GM21360 (cell line): ENCODE measurements at regions not wholly inside any gene's neighbourhood (a gene's known extent, or its start where the extent isn't known, plus 50 kb on each side); places are given as distances from the start of the nearest gene placed in this dataset.

Experiments
- ATAC-seq: cut with Tn5 transposase; IDR thresholded peaks from one replicate; pipeline ENCODE4 v1.9.1; 2021; ENCODE audit warnings: mild to moderate bottlenecking, moderate library complexity; ENCODE audit not compliant: unreplicated experiment

GRCh38 chr16:80198311-80199299 lies 342.2 kb upstream of the DYNLRB2 start:
- no peak for ATAC-seq

DNA sequence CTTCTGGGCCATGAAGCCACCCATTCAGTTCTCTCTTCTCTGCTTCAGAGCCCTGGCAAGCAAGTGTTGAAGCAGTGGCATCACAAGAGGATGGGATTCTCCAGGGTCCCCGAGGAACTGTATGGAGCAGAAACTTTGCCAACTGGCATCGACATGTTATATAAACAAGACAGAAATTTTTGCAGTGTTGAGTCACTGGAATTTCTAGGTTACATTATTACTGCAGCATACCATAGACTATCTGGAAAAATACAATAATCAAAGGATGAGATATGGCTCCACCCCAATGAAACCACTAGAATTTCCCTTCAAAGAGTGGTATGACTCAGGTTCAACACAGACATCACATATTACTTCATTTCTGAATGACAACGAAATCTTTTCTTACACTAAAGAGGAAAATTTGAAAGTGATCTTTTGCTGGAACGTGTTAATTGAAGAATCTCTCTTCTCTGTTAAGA lies 343.0 kb upstream of the DYNLRB2 start:
- ATAC-seq, result no peak

- ATAC-seq, result no peak
Observed at GRCh38 chr16:80191928-80192327, 348.9 kb upstream of the DYNLRB2 start.

- no peak for ATAC-seq
Observed at GRCh38 chr16:80189476-80190175, 351.2 kb upstream of the DYNLRB2 start.

DNA sequence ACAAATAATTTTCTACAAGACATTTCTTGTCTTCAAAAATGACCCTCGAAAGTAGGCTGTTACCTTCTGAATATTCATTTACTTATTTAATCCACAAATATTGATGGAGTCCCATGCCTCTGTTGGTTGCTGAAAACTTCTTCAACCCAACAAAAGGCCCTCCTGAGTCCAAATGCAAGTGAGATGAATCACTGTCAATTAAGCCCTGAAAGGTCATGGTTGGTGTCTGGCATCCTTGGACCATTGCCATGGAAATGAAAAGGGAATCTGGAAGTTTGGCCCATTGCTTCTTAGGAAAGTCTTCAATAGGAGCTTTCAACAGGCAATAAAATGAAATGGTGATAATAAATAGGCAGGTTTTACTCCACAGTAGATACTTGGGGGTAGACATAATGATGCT lies 364.7 kb upstream of the DYNLRB2 start:
- no peak for ATAC-seq

- no peak for ATAC-seq
Observed at GRCh38 chr16:80175011-80175410, 365.8 kb upstream of the DYNLRB2 start.

DNA sequence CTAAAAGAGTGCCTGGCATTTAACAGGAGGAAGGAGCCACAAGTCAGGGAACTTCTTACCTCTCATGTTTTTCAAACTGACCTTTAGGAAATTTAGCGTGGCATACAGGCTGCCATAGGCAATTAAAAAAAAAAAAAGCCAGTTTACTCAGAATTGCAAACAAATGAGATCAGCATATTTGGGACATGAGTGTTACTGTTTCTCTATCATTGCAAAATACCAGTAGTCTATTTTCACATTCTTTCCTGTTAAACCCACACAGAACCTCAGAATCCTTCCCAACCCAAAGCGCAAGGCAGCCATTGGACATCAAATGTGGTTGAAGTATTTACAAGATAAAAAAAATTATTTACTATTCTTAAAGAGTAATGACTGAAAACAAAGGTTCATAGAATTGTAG lies 366.4 kb upstream of the DYNLRB2 start:
- ATAC-seq, result no peak

- no peak for ATAC-seq
Observed at GRCh38 chr16:80171746-80172145, 369.0 kb upstream of the DYNLRB2 start.

- ATAC-seq, result no peak
Observed at GRCh38 chr16:80171199-80171598, 369.6 kb upstream of the DYNLRB2 start.

- ATAC-seq, result no peak
Observed at GRCh38 chr16:80167657-80168390, 373.0 kb upstream of the DYNLRB2 start.

GRCh38 chr16:80166082-80166481 lies 374.7 kb upstream of the DYNLRB2 start:
- ATAC-seq, result no peak

DNA sequence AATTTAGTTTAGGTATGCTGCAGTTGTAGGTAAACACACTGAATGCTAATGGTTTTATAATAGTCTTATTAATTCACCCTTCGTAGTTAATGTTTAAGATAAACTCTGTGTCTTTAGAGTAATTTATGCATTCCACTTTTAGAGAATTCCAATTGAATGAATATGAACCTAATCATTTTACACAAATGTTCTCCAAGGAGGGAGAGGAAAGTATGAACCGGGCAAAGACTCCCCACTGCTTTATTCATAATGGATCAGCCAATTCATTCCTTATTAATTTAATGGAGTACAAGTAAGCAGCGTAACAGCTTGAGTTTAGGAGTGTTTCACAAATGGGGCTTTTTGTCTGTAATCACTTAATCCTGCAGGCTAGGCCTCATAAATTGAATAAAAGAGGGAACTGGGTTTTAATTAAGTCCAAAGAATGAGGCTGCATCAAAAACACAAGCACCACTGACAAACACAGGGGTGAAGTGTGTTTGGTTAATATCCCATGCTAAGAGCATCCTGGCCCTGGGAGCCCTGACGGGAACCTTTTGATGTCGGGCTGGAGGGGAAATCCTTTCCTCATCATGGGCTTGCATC lies 375.7 kb upstream of the DYNLRB2 start:
- ATAC-seq, result no peak

DNA sequence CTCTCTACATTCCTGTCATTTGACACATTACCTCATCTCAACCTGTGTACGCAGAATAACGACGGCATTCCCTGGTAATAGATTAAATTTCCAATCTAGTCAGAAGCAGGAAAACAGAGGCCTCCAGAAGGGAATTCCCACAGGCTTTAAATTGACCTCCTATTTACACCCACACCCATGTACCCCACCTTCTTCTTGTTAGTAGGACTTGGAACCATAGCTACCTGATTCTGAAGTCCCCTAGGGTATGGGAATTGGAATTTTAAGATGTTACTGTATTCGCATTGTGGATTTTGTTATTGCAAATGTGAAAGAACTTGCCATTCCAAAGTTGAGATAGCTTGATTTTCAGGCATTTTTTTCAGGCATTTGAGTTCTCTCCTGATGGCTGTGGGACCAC lies 377.5 kb upstream of the DYNLRB2 start:
- no peak for ATAC-seq

DNA sequence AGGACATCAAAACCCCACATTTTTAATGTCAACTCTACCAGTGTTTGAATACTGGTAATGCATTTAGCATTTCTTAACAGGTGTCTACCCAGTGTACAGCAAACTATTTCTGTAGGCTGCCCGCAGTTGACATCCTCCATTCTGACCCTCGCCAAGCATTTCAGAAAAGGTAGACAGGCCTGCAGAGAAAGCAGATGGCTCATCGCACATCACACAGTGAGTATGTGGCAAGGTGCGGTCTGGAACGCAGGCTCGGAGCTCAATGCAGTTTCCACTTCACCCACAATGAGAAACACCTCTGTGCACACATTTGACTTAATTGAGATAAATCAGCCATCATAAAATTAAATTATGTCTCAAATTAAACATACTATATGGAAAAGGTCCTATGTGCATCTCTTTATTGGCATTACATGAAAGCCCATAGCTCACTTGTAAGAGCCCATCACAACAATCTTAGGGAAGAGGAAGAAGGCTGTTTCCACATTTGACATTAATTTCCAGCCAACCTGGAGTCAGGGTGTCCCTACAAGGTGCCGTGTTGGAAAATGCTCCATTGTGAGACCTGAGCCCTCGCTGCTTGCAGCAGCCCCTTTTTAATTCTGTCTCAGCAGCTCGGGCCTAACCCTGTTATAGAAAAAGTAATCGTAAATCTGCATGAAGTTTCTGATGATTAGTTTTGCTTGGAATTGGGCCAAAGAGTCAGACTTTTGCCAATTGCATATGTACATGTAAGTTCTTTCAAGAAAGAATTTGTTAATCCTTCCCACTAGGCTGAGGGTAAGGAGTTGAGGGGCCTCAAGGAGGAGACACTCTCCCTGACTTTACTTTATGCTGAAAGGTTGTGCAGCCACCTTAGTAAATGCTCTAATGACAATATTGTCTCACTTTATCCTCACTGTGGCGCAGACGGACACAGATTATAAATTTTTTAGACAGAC lies 378.7 kb upstream of the DYNLRB2 start:
- no peak for ATAC-seq

- no peak for ATAC-seq
Observed at GRCh38 chr16:80158766-80159165, 382.0 kb upstream of the DYNLRB2 start.

DNA sequence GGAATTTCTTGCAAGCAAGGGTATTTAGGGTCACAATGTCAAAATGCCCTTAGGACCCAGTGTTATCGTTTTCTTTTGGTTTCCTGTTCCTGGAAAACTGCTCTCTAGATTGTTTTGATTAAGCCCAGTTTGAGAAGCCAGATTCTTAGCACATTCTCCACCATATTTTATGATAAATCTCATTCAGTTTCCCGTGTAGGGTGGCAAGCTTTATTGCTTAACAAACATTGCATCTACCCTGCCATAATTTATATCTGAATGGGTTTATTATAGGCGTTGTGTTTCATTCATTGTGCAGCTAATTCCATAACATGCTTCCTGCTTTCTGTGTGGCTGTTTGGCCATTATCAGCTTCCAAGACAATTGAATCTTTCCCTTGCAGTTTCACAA lies 389.1 kb upstream of the DYNLRB2 start:
- ATAC-seq, result no peak

DNA sequence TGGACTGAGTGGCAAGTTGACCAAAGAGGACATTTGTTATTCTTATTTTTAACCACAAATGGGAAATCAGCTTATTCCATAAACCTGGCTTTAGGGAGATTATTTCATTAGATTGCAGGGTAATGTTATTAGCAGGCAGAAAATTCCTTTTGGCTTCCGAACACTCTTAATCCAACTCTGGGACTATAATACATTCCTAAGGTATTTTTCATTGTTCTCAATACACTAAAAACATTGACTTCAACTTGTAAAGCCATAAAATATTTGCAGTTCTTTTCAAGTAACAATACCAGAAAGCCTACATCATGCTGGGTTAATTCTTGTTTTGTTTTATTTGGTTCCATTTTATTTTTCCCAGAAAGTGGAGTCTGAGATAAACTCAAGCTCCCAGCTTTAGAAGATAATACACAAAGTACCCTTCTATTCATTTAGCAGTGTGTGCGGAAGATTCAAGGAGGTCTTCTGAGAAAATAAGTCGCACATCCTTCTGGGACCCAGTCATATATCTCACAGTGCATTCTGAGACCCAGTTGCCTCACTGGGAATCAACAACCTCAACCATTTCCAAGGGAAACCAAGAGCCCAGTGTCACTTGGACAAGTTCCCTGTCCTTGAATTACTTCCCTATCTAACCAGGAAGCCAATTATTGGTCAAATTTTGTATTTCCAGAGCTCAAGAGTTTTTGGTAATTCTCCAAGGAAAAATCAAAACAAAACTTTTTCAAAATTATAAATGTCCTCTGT lies 389.6 kb upstream of the DYNLRB2 start:
- ATAC-seq, result no peak

DNA sequence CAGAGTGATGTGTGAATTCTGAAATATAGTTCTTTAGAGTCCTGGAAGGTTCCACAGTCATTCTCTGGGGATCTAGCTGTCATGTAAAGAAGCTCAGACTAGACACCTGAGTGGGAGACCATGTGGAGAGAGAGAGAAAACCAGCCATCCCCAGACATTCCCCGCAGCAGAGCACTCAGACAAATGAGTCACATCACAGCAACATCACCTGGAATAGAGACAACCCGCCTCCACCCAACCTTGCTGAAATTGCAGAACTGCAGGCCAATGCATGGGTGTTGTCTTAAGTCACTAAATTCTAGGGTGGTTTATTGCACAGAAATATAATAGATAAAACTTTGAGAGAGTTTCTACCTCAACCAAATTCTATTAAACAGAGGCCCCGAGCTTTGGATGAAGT lies 392.0 kb upstream of the DYNLRB2 start:
- ATAC-seq, result no peak

- ATAC-seq, result no peak
Observed at GRCh38 chr16:80147026-80147655, 393.7 kb upstream of the DYNLRB2 start.
